ENCODE measurements at regions not wholly inside any gene's neighbourhood (a gene's known extent, or its start where the extent isn't known, plus 50 kb on each side); places are given as distances from the start of the nearest gene placed in this dataset.

GRCh38 chr11:86741839-86742805, 58.2 kb upstream of the PRSS23 start (continued):
- TF ChIP-seq KLF1 (tag; IDR thresholded peaks at IDR 0.05) (no peak), HDAC8 (tag; IDR thresholded peaks at IDR 0.05) (no peak), ZNF224 (CRISPR knock-in tag; IDR thresholded peaks at IDR 0.05) (no peak), SMAD4 (CRISPR knock-in tag; conservative IDR thresholded peaks at IDR 0.05) (0 out of 2 replicates have a peak, but pooled peaks have one; percentile 26), BRD4 (IDR thresholded peaks at IDR 0.05) (no peak), TFE3 (CRISPR knock-in tag; IDR thresholded peaks at IDR 0.05) (no peak), PPARD (CRISPR knock-in tag; IDR thresholded peaks at IDR 0.05) (no peak), ELF2 (CRISPR knock-in tag; IDR thresholded peaks at IDR 0.05) (no peak), ZNF444 (CRISPR knock-in tag; IDR thresholded peaks at IDR 0.05) (no peak), NR2C1 (IDR thresholded peaks at IDR 0.05) (no peak), NR2C1 (tag; IDR thresholded peaks at IDR 0.05) (0 out of 2 replicates have a peak, but pooled peaks have one; percentile 41), ZBED1 (IDR thresholded peaks at IDR 0.05) (no peak), MCM5 (IDR thresholded peaks at IDR 0.05; ENCODE audit: low read depth) (no peak), E2F5 (CRISPR knock-in tag; IDR thresholded peaks at IDR 0.05) (no peak), ATF1 (CRISPR knock-in tag; IDR thresholded peaks at IDR 0.05) (no peak), ATF1 (tag; IDR thresholded peaks at IDR 0.05) (no peak), ZNF121 (CRISPR knock-in tag; conservative IDR thresholded peaks at IDR 0.05) (no peak), ZFP91 (CRISPR knock-in tag; IDR thresholded peaks at IDR 0.05) (no peak), BRF1 (IDR thresholded peaks at IDR 0.05; ENCODE audit: borderline replicate concordance, extremely low read depth, insufficient read length) (no peak), ID3 (CRISPR knock-in tag; IDR thresholded peaks at IDR 0.05) (no peak), ID3 (tag; IDR thresholded peaks at IDR 0.05) (no peak), EWSR1 (IDR thresholded peaks at IDR 0.05; ENCODE audit: borderline replicate concordance, low read depth, partially characterized antibody) (no peak), CBX5 (IDR thresholded peaks at IDR 0.05; ENCODE audit: borderline replicate concordance, low read depth) (no peak), CAMTA2 (CRISPR knock-in tag; conservative IDR thresholded peaks at IDR 0.05) (no peak), PTBP1 (IDR thresholded peaks at IDR 0.05; ENCODE audit: low read depth, low read length) (no peak), JUN (IDR thresholded peaks at IDR 0.05; ENCODE audit: borderline replicate concordance, low read depth, low read length) (0 out of 2 replicates have a peak, but pooled peaks have one; percentile 56), JUN (CRISPR knock-in tag; IDR thresholded peaks at IDR 0.05; ENCODE audit: borderline replicate concordance) (no peak), ZNF354B (CRISPR knock-in tag; IDR thresholded peaks at IDR 0.05) (no peak)

Measured in K562 (cell line).